ENCODE measurements at regions not wholly inside any gene's neighbourhood (a gene's known extent, or its start where the extent isn't known, plus 50 kb on each side); places are given as distances from the start of the nearest gene placed in this dataset.
"Not testable (repeated sequence)": the region's sequence is repeated elsewhere in the genome, so short reads cannot be mapped to it uniquely, and the experiment has no call there.

DNA sequence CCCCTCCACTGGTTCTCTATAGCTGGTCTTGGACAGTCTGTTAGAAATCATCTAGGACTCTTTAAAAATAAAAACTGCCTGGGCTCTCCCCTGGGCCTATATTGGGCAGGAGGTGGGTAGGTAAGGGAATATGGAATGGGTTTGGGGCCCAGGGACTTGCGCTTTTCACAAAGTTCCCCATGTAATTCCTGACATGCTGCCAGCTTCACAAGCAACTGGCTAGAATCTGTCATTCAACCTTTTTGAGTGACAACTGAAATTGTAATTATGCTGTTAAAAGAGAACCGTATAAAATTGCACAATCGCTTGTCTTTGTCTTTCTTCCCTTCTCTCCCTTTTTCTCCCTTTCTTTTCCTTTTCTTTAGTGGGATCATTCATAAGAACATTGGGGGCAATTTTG is 603.1 kb downstream of the EBF1 start:
- no peak overlapping the region for H3K4me3 ChIP-seq (ENCODE audit: low read depth, low read length, poor library complexity, severe bottlenecking)
- H3K27ac ChIP-seq (ENCODE audit: low read depth, low read length, poor library complexity, severe bottlenecking), result no peak overlapping the region
- H3K79me2 ChIP-seq (ENCODE audit: insufficient read depth, low read depth, low read length), result no peaks in the 10 kb centered on the region
- peaks cover 5% of the 10 kb centered on the region for H3K4me1 ChIP-seq (ENCODE audit: insufficient read depth, low read length, poor library complexity, severe bottlenecking)
- no peaks in the 10 kb centered on the region for H3K36me3 ChIP-seq (ENCODE audit: insufficient read depth, low read length)
- no TSS peak for BruUV-seq (replicated peaks)
- no peaks in the 10 kb centered on the region for H3K9me3 ChIP-seq (ENCODE audit: low read length)
- no peak overlapping the region for H2AFZ ChIP-seq (ENCODE audit: low read length)
- no peak for DNase-seq (ENCODE audit: low spot score)
- CTCF ChIA-PET (ENCODE audit: unreplicated experiment), result no interaction called here
- TF ChIP-seq, protein P1, sequence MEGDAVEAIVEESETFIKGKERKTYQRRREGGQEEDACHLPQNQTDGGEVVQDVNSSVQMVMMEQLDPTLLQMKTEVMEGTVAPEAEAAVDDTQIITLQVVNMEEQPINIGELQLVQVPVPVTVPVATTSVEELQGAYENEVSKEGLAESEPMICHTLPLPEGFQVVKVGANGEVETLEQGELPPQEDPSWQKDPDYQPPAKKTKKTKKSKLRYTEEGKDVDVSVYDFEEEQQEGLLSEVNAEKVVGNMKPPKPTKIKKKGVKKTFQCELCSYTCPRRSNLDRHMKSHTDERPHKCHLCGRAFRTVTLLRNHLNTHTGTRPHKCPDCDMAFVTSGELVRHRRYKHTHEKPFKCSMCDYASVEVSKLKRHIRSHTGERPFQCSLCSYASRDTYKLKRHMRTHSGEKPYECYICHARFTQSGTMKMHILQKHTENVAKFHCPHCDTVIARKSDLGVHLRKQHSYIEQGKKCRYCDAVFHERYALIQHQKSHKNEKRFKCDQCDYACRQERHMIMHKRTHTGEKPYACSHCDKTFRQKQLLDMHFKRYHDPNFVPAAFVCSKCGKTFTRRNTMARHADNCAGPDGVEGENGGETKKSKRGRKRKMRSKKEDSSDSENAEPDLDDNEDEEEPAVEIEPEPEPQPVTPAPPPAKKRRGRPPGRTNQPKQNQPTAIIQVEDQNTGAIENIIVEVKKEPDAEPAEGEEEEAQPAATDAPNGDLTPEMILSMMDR (conservative IDR thresholded peaks at IDR 0.05; ENCODE audit: low read length), result no peak
- TF ChIP-seq EZH2phosphoT487 (IDR thresholded peaks at IDR 0.05; ENCODE audit: borderline replicate concordance, low read depth, low read length), result no peak
- intact Hi-C loops (cut with micrococcal nuclease; ENCODE audit: unreplicated experiment), result no loop called here
- no peaks in the 10 kb centered on the region for H3K9me2 ChIP-seq (ENCODE audit: insufficient read depth, low read length)
- H3K4me2 ChIP-seq (ENCODE audit: low read length), result no peak overlapping the region
- POLR2A ChIA-PET, result interaction anchor here (0.6 to 0.7 kb wide), 2 partner anchors 84 to 329 kb away, joined by 3 to 4 read pairs; no protein-coding TSS in a partner anchor
- no peaks in the 10 kb centered on the region for H4K20me1 ChIP-seq (ENCODE audit: insufficient read depth, low read length)

DNA sequence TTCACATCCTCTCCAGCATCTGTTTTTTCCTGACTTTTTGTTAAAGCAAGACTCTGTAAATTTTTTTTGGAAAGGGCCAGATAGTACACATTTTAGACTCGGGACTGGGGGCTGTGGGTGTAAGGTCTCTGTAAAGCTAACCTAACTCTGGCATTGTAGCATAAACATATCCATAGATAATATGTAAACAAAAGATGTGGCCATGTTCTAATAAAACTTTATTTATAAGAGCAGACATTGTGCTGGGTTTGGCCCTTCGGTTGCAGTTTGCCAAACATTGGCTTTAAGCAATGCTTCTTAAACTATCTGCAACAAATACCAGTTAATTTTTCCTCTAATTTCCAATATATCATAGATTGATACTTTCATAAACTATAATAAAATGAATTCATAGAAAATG is 605.2 kb downstream of the EBF1 start:
- intact Hi-C loops (cut with micrococcal nuclease; ENCODE audit: unreplicated experiment), result no loop called here
- Histone ChIP-seq H3K4me2 (ENCODE audit: low read length) (no peak overlapping the region), H3K4me3 (ENCODE audit: low read depth, low read length, poor library complexity, severe bottlenecking) (no peak overlapping the region), H3K79me2 (ENCODE audit: insufficient read depth, low read depth, low read length) (no peaks in the 10 kb centered on the region), H3K4me1 (ENCODE audit: insufficient read depth, low read length, poor library complexity, severe bottlenecking) (peaks cover 4% of the 10 kb centered on the region), H3K9me2 (ENCODE audit: insufficient read depth, low read length) (no peaks in the 10 kb centered on the region), H4K20me1 (ENCODE audit: insufficient read depth, low read length) (no peaks in the 10 kb centered on the region), H3K36me3 (ENCODE audit: insufficient read depth, low read length) (no peaks in the 10 kb centered on the region), H3K27ac (ENCODE audit: low read depth, low read length, poor library complexity, severe bottlenecking) (no peak overlapping the region), H2AFZ (ENCODE audit: low read length) (no peak overlapping the region), H3K9me3 (ENCODE audit: low read length) (no peaks in the 10 kb centered on the region)
- no TSS peak for BruUV-seq (replicated peaks)
- CTCF ChIA-PET (ENCODE audit: unreplicated experiment), result no interaction called here
- no peak for DNase-seq (ENCODE audit: low spot score)
- TF ChIP-seq, protein P1 (conservative IDR thresholded peaks at IDR 0.05; ENCODE audit: low read length), result no peak
- no peak for TF ChIP-seq EZH2phosphoT487 (IDR thresholded peaks at IDR 0.05; ENCODE audit: borderline replicate concordance, low read depth, low read length)
- POLR2A ChIA-PET, result interaction anchor here (0.5 kb wide), 1 partner anchor 90 kb away, joined by 3 read pairs; no protein-coding TSS in a partner anchor

DNA sequence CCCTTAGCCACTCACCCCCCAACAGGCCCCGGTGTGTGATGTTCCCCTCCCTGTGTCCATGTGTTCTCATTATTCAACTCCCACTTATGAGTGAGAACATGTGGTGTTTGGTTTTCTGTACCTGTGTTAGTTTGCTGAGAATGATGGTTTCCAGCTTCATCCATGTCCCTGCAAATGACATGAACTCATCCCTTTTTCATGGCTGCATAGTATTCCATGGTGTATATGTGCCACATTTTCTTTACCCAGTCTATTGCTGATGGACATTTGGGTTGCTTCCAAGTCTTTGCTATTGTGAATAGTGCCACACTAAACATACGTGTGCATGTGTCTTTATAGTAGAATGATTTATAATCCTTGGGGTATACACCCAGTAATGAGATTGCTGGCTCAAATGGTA is 605.7 kb downstream of the EBF1 start:
- H3K9me2 ChIP-seq (ENCODE audit: insufficient read depth, low read length); H3K36me3 ChIP-seq (ENCODE audit: insufficient read depth, low read length); H3K4me3 ChIP-seq (ENCODE audit: low read depth, low read length, poor library complexity, severe bottlenecking); BruUV-seq (replicated peaks); H2AFZ ChIP-seq (ENCODE audit: low read length); H3K4me2 ChIP-seq (ENCODE audit: low read length); H4K20me1 ChIP-seq (ENCODE audit: insufficient read depth, low read length); DNase-seq (ENCODE audit: low spot score); H3K9me3 ChIP-seq (ENCODE audit: low read length); CTCF ChIA-PET (ENCODE audit: unreplicated experiment); POLR2A ChIA-PET; H3K4me1 ChIP-seq (ENCODE audit: insufficient read depth, low read length, poor library complexity, severe bottlenecking); H3K27ac ChIP-seq (ENCODE audit: low read depth, low read length, poor library complexity, severe bottlenecking); intact Hi-C loops (cut with micrococcal nuclease; ENCODE audit: unreplicated experiment); H3K79me2 ChIP-seq (ENCODE audit: insufficient read depth, low read depth, low read length): not testable (repeated sequence)
